EH (cell line): ENCODE measurements at regions not wholly inside any gene's neighbourhood (a gene's known extent, or its start where the extent isn't known, plus 50 kb on each side); places are given as distances from the start of the nearest gene placed in this dataset.

Experiments
- DNase-seq: peaks from one replicate; pipeline ENCODE4 v3.0.0-alpha.2; 2015; ENCODE audit warnings: low read depth

DNA sequence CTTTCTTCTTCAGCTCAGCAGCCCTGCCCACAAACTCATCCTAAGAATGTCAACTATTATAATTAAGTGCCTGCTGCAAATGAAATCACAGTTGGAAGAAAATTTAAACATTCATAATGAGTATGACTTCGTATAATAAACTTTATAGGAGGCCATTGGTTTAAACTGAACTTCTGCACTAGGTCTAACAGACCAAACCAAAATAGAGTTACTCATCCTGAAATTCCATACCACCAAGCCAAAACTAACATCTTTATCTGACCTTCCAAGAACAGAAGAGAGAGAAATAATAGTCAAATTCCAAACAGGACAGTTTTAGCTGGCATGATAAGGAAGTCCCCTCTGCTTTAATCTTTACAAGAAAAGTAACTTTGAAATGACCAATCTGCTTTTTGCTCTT, 472.4 kb upstream of the PRMT6 start:
- DNase-seq = peak; percentile 1

- DNase-seq = no peak
These were observed 471.8 kb upstream of the PRMT6 start for GRCh38 chr1:106584676-106585075.

DNA sequence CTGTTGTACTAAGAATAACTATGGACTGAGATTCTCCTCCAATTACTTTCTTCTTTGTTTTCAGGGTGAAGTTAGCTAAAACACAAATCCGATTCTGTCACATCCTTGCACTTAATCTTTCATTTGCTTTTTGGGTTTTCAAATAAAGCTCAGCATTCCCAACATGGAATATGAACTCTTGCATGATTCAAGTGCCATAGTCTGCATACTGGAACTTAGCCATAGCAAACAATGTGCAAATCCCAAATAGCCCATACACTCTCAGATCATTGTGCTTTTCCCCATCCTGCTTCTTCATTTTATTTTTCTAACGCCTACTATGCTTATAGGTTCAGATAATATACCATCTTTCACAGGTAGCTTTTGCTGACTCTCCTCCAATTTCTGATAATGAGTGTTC, 455.8 kb upstream of the PRMT6 start:
- no peak for DNase-seq

- DNase-seq = no peak
These were observed 452.9 kb upstream of the PRMT6 start for GRCh38 chr1:106603616-106604015.

GRCh38 chr1:106608841-106609240, 447.6 kb upstream of the PRMT6 start:
- no peak for DNase-seq

DNA sequence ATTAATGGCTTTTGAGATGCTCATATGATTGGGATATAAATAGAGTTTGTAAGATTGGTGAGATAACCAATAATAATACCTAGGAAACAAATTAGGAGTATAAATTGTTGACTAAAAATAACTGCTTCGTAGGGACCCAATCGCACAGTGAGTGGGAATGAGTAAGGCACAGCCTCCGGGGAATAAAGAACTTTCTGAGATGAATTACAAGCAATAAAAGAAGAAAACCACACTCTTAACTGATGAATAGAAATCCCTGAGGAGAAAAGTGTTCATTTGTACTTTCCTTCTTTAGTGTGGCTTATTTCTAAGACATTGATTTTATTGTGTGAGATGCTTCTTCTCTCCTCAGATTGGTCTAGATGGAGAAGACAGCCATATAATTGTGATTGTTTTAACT, 443.4 kb upstream of the PRMT6 start:
- no peak for DNase-seq

GRCh38 chr1:106613861-106614260, 442.6 kb upstream of the PRMT6 start:
- DNase-seq = no peak

DNA sequence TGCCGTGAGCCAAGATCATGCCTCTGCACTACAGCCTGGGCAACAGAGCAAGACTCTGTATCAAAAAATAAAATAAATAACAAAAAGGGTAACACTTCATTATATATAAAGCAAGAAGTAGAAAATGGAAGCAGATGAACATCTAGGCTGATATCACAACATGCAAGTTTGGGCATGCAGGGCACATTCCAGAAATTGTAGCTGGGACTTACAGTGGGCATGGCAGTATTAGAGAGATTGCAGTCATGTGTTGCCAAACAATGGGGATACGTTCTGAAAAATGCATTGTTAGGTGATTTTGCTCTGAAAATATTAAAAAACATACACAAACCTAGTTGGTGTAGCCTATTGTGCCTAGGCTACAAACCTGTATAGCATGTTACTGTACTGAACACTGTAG, 441.0 kb upstream of the PRMT6 start:
- DNase-seq = no peak

DNA sequence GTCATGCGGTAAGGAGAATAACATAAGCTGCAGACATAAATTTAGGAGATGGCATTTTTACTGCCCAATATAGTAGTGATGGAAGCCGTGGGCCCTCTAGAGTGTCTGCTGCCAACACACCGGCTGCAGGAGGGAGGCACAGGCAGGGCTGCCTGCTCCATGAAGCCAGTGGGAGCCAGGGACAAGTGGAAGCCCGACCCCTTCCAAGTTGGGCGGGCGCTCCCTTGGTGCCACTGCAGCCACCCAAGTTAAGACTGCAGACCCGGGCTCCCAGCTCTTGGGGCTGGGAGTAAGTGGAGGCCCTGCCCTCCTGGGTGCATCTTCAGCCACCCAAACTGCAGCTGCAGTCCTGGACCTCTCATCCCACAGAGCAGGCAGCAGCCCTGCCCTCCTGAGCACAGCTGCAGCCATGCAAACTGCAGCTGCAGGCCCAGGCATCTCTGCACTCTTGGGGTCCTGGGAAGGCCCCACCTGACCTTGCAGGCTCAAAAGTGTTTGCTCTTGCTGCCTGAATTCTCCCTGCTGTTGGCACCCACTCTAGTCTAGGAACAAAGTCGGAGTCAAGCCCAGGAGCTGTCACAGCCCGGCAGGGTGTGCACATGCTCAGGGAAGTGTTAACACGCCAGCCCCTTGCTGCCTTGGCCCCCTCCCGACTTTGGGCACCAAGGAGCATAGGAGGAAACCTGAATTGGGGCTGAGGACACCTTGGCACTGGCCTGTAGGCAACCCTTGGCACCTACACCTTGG, 437.2 kb upstream of the PRMT6 start:
- no peak for DNase-seq

GRCh38 chr1:106619827-106620134, 436.7 kb upstream of the PRMT6 start:
- no peak for DNase-seq

DNA sequence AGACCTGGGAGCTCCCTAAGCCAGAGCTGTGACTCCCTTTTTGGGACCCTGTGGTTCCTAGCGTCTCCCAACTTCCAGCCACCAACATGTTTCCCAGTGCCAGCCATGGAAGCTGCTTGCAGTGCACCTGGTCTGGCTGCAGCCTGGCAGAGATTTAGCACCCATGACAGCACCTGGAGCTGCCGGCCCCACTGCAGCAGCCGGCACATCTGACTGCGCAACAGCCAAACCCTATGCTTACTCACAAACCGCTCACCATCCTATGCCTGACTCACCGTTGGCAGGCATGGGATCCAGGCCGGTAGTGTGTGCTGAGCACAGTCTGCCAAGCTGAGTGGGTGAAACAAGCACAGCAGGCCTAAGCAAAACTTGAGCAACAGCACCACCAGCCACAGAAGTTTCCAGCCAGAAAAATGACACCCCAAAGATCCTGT, 435.9 kb upstream of the PRMT6 start:
- peak; percentile 5 for DNase-seq

DNA sequence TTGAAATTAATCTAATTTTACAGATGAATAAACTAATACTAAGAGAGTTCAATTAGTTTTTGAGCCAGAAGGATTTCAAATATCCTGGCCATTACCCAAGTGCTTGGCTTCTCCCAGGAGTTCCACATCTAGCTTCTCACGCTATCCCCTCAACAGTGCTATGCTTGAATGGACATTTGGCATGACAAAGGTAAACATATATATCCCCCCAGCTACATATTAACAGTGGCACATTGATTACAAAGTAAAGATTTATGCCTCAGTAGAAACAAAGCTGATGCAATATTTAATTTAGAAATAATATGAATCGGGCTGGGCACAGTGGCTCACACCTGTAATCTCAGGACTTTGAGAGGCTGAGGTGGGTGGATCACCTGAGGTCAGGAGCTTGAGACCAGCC, 434.6 kb upstream of the PRMT6 start:
- DNase-seq = no peak

DNA sequence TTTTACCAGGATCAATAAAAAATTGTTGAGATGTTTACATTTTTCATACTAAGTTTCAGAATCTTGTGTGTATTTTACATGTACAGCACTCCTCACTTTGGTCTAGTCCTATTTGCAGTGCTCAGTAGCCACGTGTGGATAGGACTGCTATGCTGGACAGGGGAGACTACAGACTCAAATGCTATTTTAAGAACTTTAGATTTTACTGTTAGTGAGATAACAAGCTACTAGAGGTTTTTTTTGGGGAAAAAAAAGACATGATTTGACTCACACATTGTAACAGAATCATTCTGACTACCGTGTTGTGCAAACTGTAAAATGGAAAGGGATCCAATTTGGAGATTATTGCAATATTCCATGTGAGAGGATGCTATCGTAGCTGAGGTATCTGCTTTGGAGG, 418.9 kb upstream of the PRMT6 start:
- no peak for DNase-seq

DNA sequence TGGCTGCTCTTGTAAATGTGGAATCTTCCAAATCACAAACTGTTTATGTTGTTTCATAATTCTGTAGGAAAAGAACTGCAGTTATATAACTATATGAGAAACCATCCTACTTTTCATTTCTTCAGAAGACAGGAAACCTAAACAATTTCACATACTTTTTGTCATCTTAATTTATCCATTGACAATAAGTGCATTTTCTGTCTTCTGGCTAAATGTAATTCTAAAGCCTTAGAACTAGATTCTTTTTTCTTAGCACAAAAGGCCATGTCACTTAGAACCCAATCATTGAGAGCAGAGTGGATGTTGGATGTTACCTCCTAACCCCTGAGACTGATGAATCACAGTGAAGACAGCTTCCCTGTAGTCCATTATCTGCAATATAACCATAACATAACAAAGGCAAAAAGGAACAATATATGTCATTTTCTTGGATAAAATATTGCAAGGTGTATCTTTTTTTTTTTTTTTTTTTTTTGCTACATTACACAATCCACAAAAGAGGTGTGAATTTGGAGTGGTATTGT, 410.2 kb upstream of the PRMT6 start:
- DNase-seq = no peak

DNA sequence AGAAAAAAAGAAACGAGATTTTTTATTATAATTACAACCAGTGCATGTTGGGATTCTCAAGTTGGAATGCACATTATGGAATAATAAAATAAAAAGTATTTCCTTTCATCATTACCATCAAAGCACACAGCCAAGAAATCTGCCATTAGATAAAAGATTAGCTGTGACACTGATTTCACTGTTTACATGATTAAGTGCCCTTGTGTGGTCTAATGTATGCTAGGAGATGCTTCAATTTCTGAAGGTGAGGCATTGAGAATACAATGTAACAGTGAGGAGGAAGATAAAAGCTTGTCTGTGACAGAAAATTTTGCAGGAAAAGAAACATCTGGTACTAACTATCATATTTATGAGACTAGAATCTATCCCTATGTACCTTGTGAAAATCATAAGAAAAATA, 409.7 kb upstream of the PRMT6 start:
- no peak for DNase-seq

DNA sequence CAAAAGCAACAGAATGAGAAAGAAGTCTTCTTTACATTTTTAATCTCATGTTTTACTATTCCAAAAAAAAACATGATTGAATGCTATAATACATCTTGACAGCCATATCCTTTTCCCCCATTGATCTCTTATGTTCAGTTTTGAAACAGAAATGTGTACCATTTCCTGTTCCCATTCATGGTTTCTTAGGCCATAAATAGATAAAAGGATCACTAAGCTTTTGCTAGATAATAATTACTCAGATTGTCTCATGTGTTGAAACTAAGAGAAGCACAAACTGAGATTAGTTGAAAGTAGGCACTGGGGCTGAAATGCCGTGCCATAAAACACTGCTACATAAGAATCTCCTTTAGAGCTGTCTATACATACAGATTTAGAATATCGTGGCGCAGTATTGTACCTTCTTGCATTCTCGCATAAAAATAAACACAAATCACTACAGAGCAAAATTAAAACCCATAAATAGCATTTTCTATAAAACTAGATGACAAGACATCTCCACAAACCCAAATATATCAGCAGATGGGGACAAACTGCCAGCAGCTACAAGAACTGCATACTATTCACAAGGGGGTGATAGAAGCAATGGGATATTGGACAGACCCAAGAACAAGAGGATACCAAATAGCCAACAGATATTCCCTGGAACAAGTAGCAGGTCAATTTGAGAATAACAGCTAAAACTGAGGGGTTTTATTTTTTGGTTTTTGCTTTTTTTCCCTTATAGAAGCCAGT, 405.3 kb upstream of the PRMT6 start:
- no peak for DNase-seq

- no peak for DNase-seq
These were observed 396.8 kb upstream of the PRMT6 start for GRCh38 chr1:106659490-106660244.

DNA sequence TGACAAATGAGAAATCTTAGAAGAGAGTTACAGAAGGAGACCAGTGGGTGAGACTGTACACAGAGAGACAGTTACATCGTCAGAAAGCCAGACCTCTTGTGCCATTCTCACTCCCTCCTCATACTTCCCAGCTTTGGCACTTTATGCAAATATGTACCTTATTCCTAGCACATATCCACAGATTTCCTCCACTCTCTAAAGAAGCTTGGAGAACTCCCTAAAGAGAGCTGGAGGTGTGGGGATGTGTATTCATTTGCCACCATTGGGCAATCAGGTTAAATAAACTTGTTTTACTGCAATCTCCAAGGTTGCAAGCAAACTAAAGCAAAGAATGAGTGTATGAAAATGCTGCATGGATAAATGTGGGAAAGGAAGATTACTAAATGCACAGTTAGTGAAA, 380.9 kb upstream of the PRMT6 start:
- no peak for DNase-seq

GRCh38 chr1:106676021-106676420, 380.5 kb upstream of the PRMT6 start:
- DNase-seq = peak; percentile 33

DNA sequence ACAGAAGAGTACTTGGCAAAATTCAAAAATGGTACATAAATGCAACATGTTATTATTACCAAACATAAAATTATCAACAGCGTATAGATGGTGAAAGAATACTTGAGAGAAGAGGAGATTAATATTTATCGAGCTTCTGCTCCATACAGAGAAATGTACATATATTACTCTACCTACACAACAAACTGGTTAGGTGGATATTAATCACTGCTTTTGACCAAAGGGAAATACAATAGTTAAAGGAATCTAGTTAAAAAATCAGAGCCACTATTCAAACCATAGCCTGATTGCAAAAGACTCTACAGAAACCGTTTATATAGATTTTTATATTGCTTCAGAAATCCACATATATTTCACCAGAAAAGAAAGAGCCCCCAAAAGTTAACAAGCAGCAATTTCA, 379.3 kb upstream of the PRMT6 start:
- no peak for DNase-seq

- DNase-seq = no peak
These were observed 378.8 kb upstream of the PRMT6 start for GRCh38 chr1:106677721-106678120.

- DNase-seq = peak; percentile 40
These were observed 378.0 kb upstream of the PRMT6 start for GRCh38 chr1:106678279-106679050.
